Heart left ventricle (tissue), 16 donors: ENCODE measurements at regions not wholly inside any gene's neighbourhood (a gene's known extent, or its start where the extent isn't known, plus 50 kb on each side); places are given as distances from the start of the nearest gene placed in this dataset.
A peak's percentile ranks its signal among the peaks of the same experiment; 100 is the strongest.

Experiments used
- ATAC-seq, 4 donors: fragments of 200-7000 bp; cut with Tn5 transposase; one replicate each; pipeline ENCODE4 v1.9.1; 2020 to 2022; ENCODE audit warnings: moderate library complexity in 4 of 4, mild to moderate bottlenecking in 3 of 4, moderate number of reproducible peaks in 1 of 4
- DNase-seq, 5 donors: peaks; one replicate each; pipeline ENCODE4 v3.0.0-alpha.2; 2020
- H3K27ac ChIP-seq, 12 donors: fragments of 200-600 bp; sonication (generic) in 4 of 12; one replicate each; pipeline versions ENCODE4 v1.5.0 to v1.8.0; 2016 to 2022; ENCODE audit warnings: mild to moderate bottlenecking in 2 of 12
- H3K27me3 ChIP-seq, 9 donors: fragments of 200-600 bp; sonication (generic) in 2 of 9; one replicate each; pipeline versions ENCODE4 v1.5.1 to v1.8.0; 2016 to 2022; ENCODE audit warnings: mild to moderate bottlenecking in 3 of 9
- H3K36me3 ChIP-seq, 9 donors: fragments of 200-600 bp; sonication (generic) in 2 of 9; one replicate each; pipeline versions ENCODE4 v1.5.0 to v1.8.0; 2018 to 2022; ENCODE audit warnings: mild to moderate bottlenecking in 2 of 9
- H3K4me1 ChIP-seq, 12 donors: fragments of 200-600 bp; sonication (generic) in 4 of 12; one replicate each; pipeline versions ENCODE4 v1.5.0 to v1.8.0; 2016 to 2022; ENCODE audit warnings: mild to moderate bottlenecking in 3 of 12
- H3K4me3 ChIP-seq, 12 donors: fragments of 200-600 bp; sonication (generic) in 4 of 12; one replicate each; pipeline versions ENCODE4 v1.5.0 to v1.8.0; 2017 to 2022; ENCODE audit warnings: mild to moderate bottlenecking in 9 of 12, moderate library complexity in 4 of 12
- H3K9me3 ChIP-seq, 12 donors: fragments of 200-600 bp; sonication (generic) in 4 of 12; one replicate each; pipeline versions ENCODE4 v1.5.0 to v1.8.0; 2016 to 2022; ENCODE audit warnings: mild to moderate bottlenecking in 1 of 12
- POLR2A ChIP-seq, 2 donors: fragments of 450-650 bp; IDR thresholded peaks; one replicate each; pipeline ENCODE4 v1.6.1; 2017; ENCODE audit warnings: antibody characterized with exemption in 2 of 2, mild to moderate bottlenecking in 2 of 2, moderate library complexity in 2 of 2
- WGBS, 4 donors: extraction: QIAGEN DNeasy Blood & Tissue Kit in 2 of 4; methylation state at CpG; one replicate each; pipeline versions ENCODE4 v1.1.5 to v1.1.7; 2013 to 2018; 5-methylcytosine and 5-hydroxymethylcytosine counted together
- intact Hi-C, 10 donors: fragments of 100-400 bp; cut with DNase I; formaldehyde crosslinking; loops; one replicate each; pipeline versions ENCODE4 v1.11.1 to v1.14.2; 2022
- TF ChIP-seq, protein P1 (sequence below), 12 donors: fragments of 200-600 bp; sonication (generic) in 4 of 12; IDR thresholded peaks; one replicate each; pipeline versions ENCODE4 v1.5.0 to v1.8.0; 2018 to 2022; ENCODE audit warnings: antibody characterized with exemption in 12 of 12, mild to moderate bottlenecking in 5 of 12
- donor health status: ischemic (EF 13 %, LVEDD 7.1; RV severe dilation, severe dysfunction).
- donor health status: healthy with polysubstance abuse.
- donor health status: DM: no; HTN: yes; CAD: no.
- donor health status: DM: no; HTN: no; CAD: no.
- donor health status: ischemic (EF 25% LVEDD 6.9; RV normal size, moderate dysfunction).
- donor health status: ischemic (EF 25% LVEDD 5.7; RV mildly dilated, moderate dysfunction).
- donor health status: healthy.
- donor health status: DM: yes; HTN: yes; CAD: no.
- donor health status: ischemic (EF 35%, LVEDD 5.7; RV mildly dilated, moderate dysfunction).
- donor health status: nonischemic (EF 11% LVEDD 7.7; RV severe dilation, severe dysfunction).
- donor health status: DM: yes; HTN: yes; CAD: no.
- donor health status: PGD.
- donor health status: ischemic (EF 29% LVEDD 5.4; RV normal size, mild dysfunction).
- donor health status: nonischemic (EF 23%, LVEDD 6.1; RV moderate dilation, normal function).

DNA sequence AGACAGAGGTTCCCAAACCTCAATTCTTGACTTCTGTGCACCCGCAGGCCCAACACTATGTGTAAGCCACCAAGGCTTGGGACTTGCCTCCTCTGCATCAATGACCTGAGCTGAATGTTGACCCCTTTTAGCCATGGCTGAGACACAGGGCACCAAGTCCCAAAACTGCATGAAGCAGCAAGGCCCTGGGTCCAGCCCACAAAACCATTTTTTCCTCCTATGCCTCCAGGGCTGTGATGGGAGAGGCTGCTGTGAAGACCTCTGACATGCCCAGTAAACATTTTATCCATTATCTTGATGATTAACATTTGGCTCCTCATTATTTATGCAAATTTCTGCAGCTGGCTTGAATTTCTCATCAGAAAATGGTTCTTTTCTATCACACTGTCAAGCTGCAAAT lies 85.4 kb downstream of the ITM2A start:
- ATAC-seq (no peak), DNase-seq (no peak)
- Histone ChIP-seq H3K9me3 (peaks cover 0 to 13% (median 0%) of the 10 kb centered on the region in 12 donors), H3K4me1 (no peaks in the 10 kb centered on the region), H3K4me3 (no peak overlapping the region), H3K36me3 (no peaks in the 10 kb centered on the region), H3K27me3 (no peaks in the 10 kb centered on the region), H3K27ac (no peak overlapping the region)
- TF ChIP-seq, protein P1, sequence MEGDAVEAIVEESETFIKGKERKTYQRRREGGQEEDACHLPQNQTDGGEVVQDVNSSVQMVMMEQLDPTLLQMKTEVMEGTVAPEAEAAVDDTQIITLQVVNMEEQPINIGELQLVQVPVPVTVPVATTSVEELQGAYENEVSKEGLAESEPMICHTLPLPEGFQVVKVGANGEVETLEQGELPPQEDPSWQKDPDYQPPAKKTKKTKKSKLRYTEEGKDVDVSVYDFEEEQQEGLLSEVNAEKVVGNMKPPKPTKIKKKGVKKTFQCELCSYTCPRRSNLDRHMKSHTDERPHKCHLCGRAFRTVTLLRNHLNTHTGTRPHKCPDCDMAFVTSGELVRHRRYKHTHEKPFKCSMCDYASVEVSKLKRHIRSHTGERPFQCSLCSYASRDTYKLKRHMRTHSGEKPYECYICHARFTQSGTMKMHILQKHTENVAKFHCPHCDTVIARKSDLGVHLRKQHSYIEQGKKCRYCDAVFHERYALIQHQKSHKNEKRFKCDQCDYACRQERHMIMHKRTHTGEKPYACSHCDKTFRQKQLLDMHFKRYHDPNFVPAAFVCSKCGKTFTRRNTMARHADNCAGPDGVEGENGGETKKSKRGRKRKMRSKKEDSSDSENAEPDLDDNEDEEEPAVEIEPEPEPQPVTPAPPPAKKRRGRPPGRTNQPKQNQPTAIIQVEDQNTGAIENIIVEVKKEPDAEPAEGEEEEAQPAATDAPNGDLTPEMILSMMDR (IDR thresholded peaks at IDR 0.05), result no peak
- TF ChIP-seq POLR2A (IDR thresholded peaks at IDR 0.05), result no peak
- intact Hi-C loops, result no loop called here
- whole genome bisulfite sequencing, 4 donors, result 89 to 98% (median 94%) methylated on average over 1 of the region's 1 CpG

DNA sequence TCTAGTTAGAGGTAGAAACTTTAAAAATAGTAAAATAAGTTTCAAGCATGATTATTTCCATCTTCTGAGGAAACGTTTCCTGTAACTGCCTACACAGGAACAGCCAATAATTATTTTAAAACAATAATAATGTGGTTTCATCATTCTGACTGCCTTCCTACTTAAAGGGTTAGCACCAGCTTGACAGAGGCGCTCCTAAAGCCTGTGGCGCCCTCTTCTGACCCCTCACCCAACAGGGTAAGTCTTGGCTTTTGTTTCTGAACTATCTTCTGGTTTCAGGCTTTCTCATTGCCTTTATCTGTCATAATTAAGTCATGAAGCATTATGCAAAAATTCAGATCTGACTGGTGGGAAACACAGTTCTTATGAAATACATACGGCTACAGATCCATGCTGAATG lies 96.7 kb downstream of the ITM2A start:
- ATAC-seq, result peak in 2 of 4 donors; percentile 54 to 83
- Histone ChIP-seq H3K4me1 (peaks cover 0 to 13% (median 0%) of the 10 kb centered on the region in 12 donors), H3K27me3 (peaks cover 0 to 5% (median 0%) of the 10 kb centered on the region in 9 donors), H3K4me3 (no peak overlapping the region), H3K36me3 (no peaks in the 10 kb centered on the region), H3K27ac (peak overlapping the region in 4 of 12 donors; percentile 39 to 58 (median 48)), H3K9me3 (no peaks in the 10 kb centered on the region)
- 5 to 9% (median 6%) methylated on average over 4 of the region's 4 CpGs for WGBS, 4 donors
- TF ChIP-seq POLR2A (IDR thresholded peaks at IDR 0.05), result no peak
- TF ChIP-seq, protein P1 (IDR thresholded peaks at IDR 0.05), result peak in 11 of 12 donors; percentile 28 to 62 (median 48)
- intact Hi-C loops, result loop anchor here in 2 of 10 donors (5.0 to 10.0 kb wide), 2 partner anchors 144 to 713 kb away; no protein-coding TSS in a partner anchor
- DNase-seq, result peak in 4 of 5 donors; percentile 34 to 54 (median 44)

DNA sequence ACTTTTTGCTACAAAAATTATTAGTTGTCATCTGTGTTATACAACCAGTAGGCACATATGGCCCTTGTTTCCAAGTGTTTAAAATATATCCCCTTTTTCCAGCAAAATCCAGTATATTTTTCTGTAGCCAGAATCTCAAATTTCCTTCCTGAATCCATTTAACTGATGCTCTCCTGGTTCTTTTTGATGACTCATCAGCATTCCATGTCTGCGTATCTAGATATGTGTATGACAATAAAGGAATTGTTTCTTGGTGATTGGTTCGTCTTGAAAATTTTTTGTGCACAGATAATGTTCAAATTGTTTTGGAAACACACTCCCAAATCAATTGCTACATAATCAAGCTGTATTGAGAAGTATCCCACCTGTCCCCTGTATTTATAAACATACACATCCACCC lies 98.3 kb downstream of the ITM2A start:
- intact Hi-C loops, result loop anchor here in 5 of 10 donors (10.0 kb wide), 3 partner anchors 104 to 714 kb away; no protein-coding TSS in a partner anchor
- TF ChIP-seq, protein P1 (IDR thresholded peaks at IDR 0.05), result no peak
- no peak for TF ChIP-seq POLR2A (IDR thresholded peaks at IDR 0.05)
- ATAC-seq, result no peak
- Histone ChIP-seq H3K4me1 (peaks cover 0 to 13% (median 0%) of the 10 kb centered on the region in 12 donors), H3K27ac (peak overlapping the region in 1 of 12 donors; percentile 39), H3K9me3 (no peaks in the 10 kb centered on the region), H3K27me3 (peaks cover 0 to 6% (median 0%) of the 10 kb centered on the region in 9 donors), H3K36me3 (no peaks in the 10 kb centered on the region), H3K4me3 (no peak overlapping the region)
- DNase-seq, result no peak
- WGBS, 4 donors, result 38 to 50% (median 44%) methylated on average over 2 of the region's 2 CpGs

DNA sequence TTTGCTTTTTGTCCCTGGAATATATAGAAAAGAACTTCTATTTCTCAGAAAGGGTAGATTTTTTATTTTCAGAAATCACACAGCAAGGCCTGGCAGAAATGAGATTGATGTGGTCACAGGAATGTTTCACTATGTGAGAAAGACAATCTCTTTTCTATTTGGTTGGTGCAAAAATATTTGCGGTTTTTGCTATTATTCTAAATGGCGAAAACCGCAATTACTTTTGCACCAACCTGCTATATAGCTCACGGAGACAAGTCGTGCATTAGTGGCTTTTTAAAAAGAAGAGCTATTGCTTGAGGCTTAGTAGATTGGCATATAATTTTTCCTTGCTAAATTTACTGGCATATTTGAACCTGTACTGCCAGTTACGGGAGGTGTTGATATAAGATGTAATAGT lies 100.4 kb downstream of the ITM2A start:
- no peak overlapping the region for H3K27ac ChIP-seq
- no peak for ATAC-seq
- no peak for TF ChIP-seq POLR2A (IDR thresholded peaks at IDR 0.05)
- TF ChIP-seq, protein P1 (IDR thresholded peaks at IDR 0.05), result no peak
- H3K4me1 ChIP-seq, result peaks cover 0 to 13% (median 0%) of the 10 kb centered on the region in 12 donors
- no peak for DNase-seq
- H3K27me3 ChIP-seq, result peaks cover 0 to 4% (median 0%) of the 10 kb centered on the region in 9 donors
- no peaks in the 10 kb centered on the region for H3K9me3 ChIP-seq
- no peak overlapping the region for H3K4me3 ChIP-seq
- intact Hi-C loops, result loop anchor here in 5 of 10 donors (10.0 kb wide), 3 partner anchors 102 to 712 kb away; no protein-coding TSS in a partner anchor
- no peaks in the 10 kb centered on the region for H3K36me3 ChIP-seq
- WGBS, 4 donors, result 69 to 94% (median 83%) methylated on average over 6 of the region's 6 CpGs
